ENCODE measurements at regions not wholly inside any gene's neighbourhood (a gene's known extent, or its start where the extent isn't known, plus 50 kb on each side); places are given as distances from the start of the nearest gene placed in this dataset.

GRCh38 chr14:62253171-62253570 is 491.0 kb downstream of the SNAPC1 start:
- Histone ChIP-seq H3K4me2 (ENCODE audit: insufficient read depth, low read length) (no peak overlapping the region), H2AFZ (ENCODE audit: low read depth, low read length) (no peak overlapping the region), H3K9ac (ENCODE audit: insufficient read depth in 1 of 2, low read depth in 2 of 2, low read length in 2 of 2) (no peak overlapping the region), H3K9me3 (replicated peaks; ENCODE audit: control insufficient read depth, insufficient read depth, low read depth, low read length) (no peaks in the 10 kb centered on the region), H4K20me1 (replicated peaks; ENCODE audit: control insufficient read depth, insufficient read depth, low read length) (no peaks in the 10 kb centered on the region), H3K27ac (ENCODE audit: extremely low read depth, low read depth, low read length) (no peak overlapping the region), H3K4me1 (replicated peaks in 1 of 2; ENCODE audit: control insufficient read depth in 2 of 2, insufficient read depth in 2 of 2, low read length in 2 of 2) (no peaks in the 10 kb centered on the region), H3K9me1 (ENCODE audit: control insufficient read depth, insufficient read depth, low read length) (no peaks in the 10 kb centered on the region), H3K4me3 (no peak overlapping the region), H3K36me3 (ENCODE audit: control insufficient read depth, insufficient read depth, low read length) (no peaks in the 10 kb centered on the region), H3K27me3 (ENCODE audit: control insufficient read depth in 2 of 2, insufficient read depth in 2 of 2, low read length in 2 of 2) (no peaks in the 10 kb centered on the region), H3K79me2 (ENCODE audit: control insufficient read depth, insufficient read depth, low read length) (no peaks in the 10 kb centered on the region)
- no peak for TF ChIP-seq FOXJ3 (CRISPR knock-in tag; IDR thresholded peaks at IDR 0.05)
- no peak for TF ChIP-seq CHD1 (IDR thresholded peaks at IDR 0.05; ENCODE audit: low read length)
- TF ChIP-seq CTCF (IDR thresholded peaks at IDR 0.05 in 2 of 3, conservative IDR thresholded peaks at IDR 0.05 in 1 of 3; ENCODE audit: insufficient read depth in 2 of 3, low read depth in 1 of 3, low read length in 3 of 3): no peak
- no peak for TF ChIP-seq FOXK1 (CRISPR knock-in tag; IDR thresholded peaks at IDR 0.05; ENCODE audit: borderline replicate concordance)
- no peak for TF ChIP-seq ZNF586 (CRISPR knock-in tag; conservative IDR thresholded peaks at IDR 0.05)
- TF ChIP-seq HIVEP1 (CRISPR knock-in tag; IDR thresholded peaks at IDR 0.05): no peak
- TF ChIP-seq DIDO1 (tag; IDR thresholded peaks at IDR 0.05; ENCODE audit: low read depth): no peak
- no TSS peak for BruUV-seq (replicated peaks)
- intact Hi-C loops (cut with micrococcal nuclease): no loop called here
- DNase-seq (ENCODE audit: extremely low read depth in 1 of 4, low spot score in 3 of 4) (no peak), ATAC-seq (no peak), FAIRE-seq (no peak)
- ChIA-PET POLR2A (no interaction called here), CTCF (ENCODE audit: low intra/inter-chr PET ratio) (no interaction called here)
- in situ Hi-C loops (cut with MboI): no loop called here
- WGBS (ENCODE audit: insufficient coverage, low coverage, missing lambda C conversion rate): 0% methylated on average over 1 of the region's 1 CpG
